Hindlimb muscle (tissue), 1 donor: ENCODE measurements at regions not wholly inside any gene's neighbourhood (a gene's known extent, or its start where the extent isn't known, plus 50 kb on each side); places are given as distances from the start of the nearest gene placed in this dataset.
"Not testable (repeated sequence)": the region's sequence is repeated elsewhere in the genome, so short reads cannot be mapped to it uniquely, and the experiment has no call there.

ENCODE experiments used
- DNase-seq: peaks from one replicate; pipeline ENCODE4 v3.0.0-alpha.2; 2013

DNA sequence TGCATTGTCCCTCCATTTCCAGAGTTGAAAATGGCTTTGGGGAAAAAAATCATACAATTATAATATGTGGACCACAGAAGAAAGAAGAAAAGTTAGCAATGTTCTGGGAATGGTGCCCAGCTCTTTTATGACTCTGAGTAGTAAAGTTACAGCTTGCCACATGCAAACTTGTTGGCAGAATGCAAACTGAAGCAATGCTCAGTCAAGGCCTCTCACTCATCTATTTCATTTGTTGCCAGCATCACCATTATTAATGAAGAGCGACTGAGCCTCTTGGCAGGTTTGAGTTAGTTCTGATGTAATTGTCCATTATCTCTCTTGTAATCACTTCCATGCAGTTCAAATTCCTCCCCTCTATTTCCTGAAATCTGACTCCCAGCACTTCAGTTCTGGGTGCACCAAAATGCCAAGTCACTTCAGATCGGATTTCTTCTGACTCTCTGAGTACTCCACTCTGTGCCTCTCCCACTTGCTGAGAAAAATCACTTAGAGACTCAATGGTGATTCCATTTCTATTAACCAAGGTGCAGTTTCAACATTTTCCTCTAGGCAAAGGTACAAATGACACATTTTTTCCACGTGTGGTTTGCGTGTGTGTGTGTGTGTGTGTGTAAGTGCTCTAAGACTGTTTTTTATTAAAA, 154.4 kb upstream of the STMND1 start:
- peak; percentile 86 for DNase-seq

DNA sequence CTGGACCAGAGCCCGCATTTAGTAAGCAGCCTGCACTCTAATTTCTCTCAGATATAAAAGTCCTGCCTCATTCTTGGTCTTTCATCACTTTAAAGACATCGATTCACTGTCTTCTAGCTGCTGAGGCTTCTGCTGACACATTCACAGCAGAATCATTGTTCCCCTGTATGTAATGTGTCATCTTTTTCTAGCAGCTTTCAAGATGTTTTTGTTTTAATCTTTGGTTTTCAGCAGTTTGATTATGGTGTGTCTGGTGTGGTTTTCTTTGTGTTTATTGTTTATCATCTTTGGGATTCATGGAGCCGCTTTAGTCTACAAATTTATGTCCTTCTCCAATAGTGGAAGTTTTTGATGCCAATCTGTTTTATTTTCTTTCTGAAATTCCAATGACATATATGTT, 157.3 kb upstream of the STMND1 start:
- DNase-seq, result no peak

DNA sequence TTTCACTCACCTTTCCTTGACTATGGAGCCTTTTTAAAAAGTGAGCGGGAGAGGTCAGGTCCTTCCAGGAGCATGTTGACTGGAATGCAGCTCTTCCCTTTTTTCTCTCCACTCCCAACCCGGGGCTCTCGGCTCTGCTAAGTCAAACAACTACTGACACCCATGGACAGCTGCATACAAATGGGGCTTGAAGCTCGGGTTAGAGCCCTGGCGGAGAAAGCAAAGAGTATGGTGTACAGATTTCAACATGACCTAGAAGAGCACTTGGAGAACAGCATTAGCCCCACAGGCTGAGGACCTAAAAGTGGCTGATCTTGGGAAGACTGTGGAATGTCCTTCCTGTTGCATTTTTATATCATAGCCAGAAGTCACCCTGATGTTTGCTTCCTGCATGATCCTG, 162.0 kb upstream of the STMND1 start:
- DNase-seq, result no peak

DNA sequence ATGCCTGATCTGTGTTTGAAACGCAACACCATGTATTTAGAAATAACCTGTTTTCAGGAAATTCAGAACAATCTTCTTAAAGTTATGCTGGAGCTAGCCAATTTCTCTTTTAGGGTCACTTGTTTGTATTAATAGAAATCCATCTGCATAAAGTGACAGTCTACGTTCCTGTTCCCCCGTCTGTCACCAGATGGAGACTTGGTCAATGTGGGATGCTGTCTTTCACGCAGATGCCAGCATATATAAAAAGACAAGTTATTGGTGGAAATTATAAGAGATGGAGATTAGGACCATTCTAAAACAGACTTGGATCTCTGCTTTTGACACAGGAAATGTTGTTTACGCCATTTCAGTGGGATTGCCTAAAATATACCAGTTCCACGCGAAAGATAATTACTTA, 162.5 kb upstream of the STMND1 start:
- no peak for DNase-seq

DNA sequence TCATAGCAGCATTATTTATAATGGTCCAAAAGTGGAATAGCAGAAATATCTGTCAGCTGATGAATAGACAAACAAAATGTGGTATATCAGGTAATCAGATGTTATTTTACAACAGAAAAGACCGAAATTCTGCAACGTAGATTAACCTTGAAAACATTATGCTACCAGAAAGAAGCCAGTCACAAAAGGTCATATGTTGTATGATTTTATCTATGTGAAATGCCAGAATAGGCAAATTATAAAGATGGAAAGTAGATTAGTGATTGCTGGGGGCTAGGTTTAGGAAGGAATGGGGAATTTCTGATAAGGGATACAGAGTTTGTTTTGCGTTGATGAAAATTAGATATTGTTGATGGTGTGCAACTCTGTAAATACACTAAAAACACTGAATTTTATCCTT, 165.0 kb upstream of the STMND1 start:
- no peak for DNase-seq

DNA sequence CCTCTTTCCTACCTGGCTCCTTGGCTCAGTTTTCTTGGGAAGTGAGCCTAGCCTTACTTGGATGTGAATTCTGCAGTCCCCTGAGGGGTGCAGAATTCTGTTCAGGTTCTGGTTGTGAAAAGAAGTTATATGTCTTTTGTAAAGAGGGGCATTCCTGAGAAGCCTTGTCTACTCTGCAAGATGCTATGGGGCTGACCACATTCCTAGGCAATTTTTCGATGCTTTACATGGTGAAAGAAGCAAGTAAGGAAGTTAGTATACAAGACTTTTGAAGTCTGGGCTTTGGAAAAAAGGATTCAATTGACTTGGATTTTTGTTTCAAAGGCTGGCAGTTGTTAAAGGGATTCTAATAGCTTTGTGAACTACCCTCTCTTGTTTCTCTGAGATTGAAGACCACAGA, 167.9 kb upstream of the STMND1 start:
- no peak for DNase-seq

DNA sequence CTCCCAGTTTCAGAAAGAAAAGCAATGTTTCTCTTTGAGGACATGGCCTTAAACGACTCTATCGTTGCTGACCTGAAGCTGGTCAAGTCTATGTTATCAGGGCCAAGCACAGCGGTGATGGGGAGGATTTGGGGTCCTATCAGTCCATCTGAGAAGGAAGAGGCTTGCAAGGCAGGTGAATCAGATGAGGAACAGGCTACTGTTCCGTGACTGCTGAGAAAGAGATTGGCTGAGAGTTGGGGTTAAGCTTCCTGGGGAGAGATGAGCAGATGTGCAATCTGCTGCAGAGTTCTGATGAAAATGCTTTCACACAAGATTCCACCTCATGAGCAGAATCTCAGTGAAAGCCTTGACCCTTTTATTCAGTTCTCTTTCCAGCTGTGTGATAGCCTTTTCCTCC, 168.3 kb upstream of the STMND1 start:
- no peak for DNase-seq

DNA sequence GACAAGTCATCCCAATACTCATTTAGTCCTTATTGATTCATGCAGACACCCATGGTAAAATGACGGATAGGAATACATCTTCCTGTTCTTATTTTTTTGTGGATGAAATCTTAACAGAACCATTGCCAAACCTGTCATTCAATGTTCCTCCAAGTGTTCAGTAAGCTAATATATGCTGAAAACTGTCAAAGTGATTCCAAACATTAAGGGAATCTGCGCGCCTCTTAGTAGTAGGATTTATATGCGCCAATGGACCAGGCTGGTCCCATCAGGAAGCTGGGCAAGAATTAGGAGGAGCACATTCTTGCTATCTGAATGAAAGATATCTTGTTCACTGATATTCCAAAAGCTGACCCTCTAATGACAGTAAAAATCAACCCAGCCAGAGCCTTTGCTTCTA, 168.9 kb upstream of the STMND1 start:
- DNase-seq, result no peak

DNA sequence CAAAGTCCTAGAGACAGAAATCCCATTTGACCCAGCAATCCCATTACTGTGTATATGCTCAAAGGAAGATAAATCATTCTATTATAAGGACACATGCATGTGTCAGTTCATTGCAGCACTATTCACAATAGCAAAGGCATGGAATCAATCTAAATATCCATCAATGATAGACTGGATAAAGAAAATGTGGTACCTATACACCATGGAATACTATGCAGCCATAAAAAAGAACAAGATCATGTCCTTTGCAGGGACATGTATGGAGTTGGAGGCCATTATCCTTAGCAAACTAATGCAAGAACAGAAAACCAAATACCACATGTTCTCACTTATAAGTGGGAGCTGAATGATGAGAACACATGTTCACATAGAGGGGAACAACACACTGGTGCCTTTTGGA, 169.8 kb upstream of the ATXN1 start:
- DNase-seq, result not testable (repeated sequence)

DNA sequence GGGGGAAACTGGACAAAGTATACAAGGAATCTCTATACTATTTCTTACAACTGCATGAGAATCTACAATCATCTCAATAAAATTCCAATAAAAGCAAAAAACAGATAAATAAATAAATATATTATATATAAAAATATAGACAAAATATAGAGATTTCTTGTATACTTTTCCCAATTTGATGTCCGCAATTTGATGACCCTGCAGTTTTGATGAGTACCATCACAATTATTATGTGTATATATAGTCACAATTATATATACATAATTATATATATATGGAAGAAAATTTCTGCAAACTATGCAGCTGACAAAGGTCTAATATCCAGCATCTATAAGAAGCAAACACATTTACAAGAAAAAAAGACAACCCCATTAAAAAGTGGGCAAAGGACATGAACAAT, 169.2 kb upstream of the ATXN1 start:
- DNase-seq, result no peak

DNA sequence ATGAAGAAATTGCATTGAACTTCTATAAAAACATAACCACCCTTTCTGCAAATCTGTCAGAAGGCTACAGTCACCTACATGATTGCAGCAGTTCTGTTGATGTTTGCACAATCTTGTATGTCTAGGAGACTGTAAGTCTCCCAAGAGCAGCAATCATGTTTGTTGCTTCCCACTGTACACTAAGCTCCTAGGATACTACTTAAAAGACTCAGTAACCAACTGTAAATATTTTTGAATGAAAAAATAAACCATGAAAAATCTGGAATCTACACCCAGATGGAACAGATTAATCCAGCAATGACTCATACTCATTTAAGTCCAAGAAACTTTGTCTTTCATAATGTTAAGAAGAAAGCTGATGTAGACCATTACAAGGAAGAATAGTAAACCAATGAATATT, 168.5 kb upstream of the ATXN1 start:
- DNase-seq, result peak; percentile 68

DNA sequence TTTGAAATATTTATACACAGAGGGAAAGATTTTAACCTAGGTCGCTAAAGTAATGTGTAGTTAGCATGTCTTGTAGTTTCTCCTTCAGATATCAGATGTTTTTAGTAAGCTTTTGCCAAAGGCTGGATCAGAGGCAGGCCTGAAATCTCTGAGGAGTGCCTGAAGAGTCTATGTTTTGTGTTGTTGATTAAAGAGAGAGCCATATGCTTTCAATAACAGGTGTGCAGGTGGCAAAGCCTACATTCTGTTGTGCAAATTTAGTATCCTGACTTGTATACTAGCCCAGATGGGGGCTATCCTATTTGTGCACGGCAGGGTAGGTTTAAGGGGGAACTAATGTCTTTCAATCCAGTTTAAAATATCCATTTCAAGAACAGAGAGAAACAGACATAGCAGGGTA, 167.1 kb upstream of the ATXN1 start:
- DNase-seq, result no peak

DNA sequence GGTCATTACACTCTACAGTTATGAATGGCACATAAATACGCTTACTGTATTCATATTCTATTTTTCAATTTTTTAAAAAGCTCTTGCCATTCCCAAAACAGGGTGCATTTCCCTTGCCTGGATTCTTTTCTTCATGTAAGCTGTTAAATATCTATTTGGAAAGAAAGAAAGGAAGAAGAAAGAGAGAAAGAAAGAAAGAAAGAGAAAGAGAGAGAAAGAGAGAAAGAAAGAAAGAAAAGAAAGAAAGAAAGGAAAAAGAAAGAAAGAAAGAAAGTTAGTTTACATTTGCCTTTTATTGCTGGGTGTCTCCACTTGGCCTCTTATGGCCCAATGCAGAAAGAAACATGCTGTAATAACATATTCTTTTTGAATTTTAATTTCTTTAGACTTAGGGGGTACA, 165.9 kb upstream of the ATXN1 start:
- no peak for DNase-seq

DNA sequence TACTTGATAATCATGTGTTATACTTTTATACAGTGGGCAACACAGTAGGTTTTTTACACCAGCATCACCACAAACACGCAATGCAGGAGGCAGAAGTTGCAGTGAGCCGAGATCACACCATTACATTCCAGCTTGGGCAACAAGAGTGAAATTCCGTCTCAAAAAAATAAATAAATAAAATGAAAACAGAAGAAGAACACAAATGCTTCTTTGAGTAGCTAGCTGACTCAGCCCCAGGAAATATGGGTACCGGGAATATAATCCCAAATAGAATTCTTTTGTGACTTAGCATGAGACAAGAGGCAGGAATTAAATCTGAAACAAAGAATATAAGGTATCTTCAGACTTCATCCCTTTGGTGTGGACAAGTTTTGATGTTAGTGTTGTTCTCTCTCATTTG, 164.2 kb upstream of the ATXN1 start:
- no peak for DNase-seq

DNA sequence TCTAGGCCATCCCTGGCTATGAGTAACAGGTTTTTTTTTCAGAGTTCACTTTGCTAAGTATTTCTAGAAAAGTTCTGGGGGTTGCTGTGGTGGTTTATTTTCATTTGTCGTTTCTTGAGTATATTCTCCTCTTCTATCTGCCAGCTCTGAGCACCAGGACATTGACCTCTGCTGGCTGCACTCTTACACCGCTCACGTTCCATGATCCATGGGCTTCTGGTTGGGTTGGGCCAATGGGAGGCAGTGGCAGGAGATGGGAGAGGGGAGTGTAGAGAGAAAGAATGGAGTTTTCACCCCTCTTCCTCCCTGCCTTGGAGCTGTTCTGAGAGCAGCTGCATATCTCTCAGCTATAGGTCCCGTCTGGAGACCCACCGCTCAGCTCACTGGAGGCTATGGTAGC, 161.0 kb upstream of the ATXN1 start:
- DNase-seq, result no peak

DNA sequence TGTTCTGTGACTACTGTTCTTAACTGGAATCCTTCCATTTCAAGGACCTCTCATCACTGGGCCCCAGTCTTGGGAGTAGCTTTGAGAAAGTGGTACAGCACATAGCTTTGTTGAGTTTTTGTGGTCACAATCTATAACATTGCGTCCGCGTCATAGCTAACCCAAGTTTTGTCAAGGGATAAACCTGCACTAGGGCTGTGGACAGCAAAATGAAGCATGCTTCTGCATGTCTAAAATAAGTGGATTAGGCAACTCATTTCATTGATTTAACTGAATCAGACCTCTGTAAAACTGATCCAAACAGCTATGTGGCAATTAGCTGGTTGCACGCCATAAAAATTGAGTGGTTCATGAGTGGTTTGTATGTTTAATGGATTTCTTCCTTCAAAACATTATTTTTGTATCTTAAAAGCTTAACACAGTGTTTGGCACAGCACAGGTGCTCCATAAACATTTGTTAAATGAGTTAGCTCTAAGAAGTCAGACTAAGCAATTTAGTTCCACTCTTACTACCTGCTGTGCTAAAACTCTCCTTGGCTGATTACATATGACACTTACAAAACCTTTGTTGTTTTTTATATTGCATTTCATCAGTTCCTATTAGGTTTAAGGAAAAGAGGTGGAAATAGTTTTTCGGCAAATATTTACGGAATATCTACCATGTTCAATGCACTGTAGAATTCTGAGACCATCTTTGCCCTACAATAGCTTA, 160.3 kb upstream of the ATXN1 start:
- no peak for DNase-seq

DNA sequence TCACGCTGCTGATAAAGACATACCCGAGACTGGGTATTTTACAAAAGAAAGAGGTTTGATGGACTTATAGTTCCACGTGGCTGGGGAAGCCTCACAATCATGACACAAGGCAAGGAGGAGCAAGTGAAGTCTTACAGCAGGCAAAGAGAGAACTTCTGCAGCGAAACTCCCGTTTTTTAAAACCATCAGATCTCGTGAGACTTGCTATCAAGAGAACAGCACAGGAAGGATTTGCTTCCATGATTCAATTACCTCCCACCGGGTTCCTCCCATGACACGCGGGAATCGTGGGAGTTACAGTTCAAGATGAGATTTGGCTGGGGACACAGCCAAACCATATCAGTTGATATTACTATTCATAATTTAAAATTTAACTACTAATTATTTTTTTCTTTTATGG, 157.3 kb upstream of the ATXN1 start:
- DNase-seq, result no peak

DNA sequence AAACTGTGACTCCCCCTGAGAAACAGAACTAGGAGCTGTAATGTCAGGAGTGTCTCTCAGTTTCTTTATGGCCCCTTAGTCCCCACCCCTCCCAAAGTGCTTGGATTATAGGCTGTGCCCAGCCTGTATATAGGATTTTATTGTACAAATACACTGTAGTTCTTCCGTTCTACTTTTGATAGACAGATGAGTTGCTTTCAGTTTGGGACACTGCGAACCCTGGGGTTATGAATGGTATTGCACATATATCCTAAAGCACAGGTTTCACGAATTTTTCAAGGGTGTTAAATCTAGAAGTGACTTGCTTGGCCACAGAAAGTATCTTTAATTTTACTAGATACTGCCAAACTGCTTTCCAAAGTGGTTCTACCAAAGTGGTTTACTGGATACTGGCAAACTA, 152.9 kb upstream of the ATXN1 start:
- no peak for DNase-seq

DNA sequence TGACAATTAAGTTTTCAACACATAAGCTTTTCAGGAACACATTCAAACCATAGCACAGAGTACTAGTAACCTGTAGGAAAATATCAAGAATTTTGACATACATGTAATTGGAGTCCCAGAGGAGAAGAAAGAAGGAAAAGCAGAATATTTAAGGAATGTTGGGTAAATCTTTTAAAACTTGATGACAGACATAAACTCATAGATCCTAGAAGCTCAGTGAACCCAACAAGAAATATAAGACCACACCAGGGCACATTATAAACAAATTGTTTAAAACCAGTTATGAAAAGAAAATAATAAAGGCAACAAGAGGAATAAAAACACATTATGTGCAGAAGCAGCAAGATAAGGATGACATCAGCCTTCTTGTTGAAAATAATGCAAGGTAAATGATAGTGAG, 151.5 kb upstream of the ATXN1 start:
- DNase-seq, result no peak

DNA sequence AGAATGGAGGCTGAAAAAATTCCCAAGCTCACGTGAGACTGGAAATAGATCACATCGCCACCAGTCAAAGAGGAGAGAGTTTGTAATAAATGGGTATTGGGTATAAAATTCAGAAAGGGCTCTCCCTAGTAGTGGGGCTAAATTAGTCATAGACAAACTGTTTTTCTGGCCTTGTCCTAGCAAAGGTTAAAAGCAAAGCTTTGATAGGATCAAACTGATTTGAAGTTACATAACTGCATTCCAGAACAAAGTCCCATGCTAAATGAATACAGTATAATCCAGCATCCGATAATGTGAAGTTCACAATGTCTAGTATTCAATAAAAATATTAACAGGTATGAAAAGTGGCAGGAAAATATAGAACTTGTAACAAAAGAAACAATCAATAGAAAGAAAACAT, 149.8 kb upstream of the ATXN1 start:
- DNase-seq, result no peak

DNA sequence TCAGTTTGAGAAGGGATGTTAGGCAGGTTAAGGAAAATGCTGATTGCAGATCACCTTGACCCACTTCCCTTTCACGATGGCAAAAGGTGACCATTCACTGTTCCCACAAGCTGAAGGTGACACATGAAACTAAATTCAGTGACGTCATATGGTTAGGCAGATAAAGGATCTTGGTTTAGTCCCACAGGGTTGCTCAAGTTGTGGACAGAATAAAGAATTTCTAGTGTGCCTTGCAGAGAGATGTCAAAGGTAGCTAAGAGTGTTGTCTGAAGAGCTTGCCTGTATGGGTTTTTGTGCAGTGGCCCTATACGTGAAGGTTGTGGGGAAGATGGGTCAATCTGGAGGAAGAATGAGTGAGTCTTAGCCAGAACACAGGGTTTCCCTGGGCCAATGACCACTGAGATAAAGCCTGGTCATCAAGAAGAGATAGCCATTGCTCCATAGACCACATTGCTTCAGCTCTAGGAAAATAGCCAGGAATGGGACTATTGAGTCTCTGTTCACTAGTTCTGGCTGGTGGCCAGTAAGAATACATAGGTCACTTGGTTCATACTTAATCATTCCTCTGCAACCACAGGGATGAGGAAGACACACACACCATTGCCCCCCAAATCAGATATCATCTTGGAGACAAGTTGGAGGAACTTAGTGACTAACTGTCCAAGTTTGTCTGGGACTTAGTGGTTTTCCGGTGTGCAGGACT, 148.5 kb upstream of the ATXN1 start:
- DNase-seq, result no peak

DNA sequence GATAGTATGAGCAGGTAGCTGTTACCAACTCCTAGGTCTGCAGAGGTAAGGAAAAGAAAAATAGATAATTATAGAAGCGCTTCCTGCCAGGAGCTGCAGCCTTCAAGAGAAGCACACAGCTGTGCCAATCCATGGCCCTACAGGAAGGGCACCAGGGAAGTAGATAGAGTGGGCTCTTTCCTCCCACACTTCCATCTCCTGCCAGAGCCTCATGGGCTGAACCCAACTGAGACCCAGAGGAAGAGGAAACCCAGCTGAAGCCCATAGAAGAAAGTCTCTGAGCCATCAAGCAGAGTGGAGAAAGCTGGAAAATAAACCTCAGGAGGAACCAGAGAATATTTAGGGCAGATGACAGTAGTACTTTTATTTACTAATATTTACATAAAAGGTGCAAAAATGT, 146.7 kb upstream of the ATXN1 start:
- no peak for DNase-seq

DNA sequence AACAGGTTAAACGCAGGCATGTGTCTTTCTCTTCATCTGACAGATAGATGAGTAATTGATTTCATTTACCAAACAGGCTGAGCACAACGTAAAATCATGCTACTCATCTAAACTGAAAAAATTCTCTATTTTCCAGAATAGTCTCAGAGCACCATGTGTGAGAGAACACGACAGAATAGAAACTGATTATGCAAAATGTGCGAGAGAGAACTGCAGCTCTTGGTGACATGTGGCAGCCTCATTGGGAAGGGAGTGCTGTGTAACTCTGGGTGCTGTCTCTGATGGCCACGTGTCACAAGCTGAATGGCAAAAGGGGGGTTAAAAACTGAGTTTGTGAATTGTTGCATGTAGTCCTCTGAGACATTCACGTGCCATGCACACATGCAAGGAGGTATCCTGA, 143.7 kb upstream of the ATXN1 start:
- no peak for DNase-seq

DNA sequence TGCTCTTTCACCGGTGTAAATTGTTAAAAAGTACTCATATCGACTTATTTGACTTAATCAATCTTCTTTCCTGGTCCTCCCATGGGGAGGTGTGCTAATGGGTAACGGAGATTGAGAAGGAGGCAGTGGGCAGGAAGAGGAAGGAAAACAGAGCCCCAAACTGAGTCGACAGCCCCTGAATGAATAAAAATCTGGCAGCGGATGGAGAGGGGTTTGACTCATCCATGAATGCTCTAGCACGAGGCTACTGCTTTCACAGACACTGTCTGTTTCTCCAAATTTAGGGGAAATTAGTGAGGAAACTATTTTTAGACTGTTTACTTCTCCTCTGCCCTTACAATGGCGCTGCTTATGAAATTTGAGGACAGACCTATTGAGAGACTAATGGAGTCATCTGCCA, 142.2 kb upstream of the ATXN1 start:
- DNase-seq, result no peak
